ENCODE measurements at regions not wholly inside any gene's neighbourhood (a gene's known extent, or its start where the extent isn't known, plus 50 kb on each side); places are given as distances from the start of the nearest gene placed in this dataset.
"Not testable (repeated sequence)": the region's sequence is repeated elsewhere in the genome, so short reads cannot be mapped to it uniquely, and the experiment has no call there.

DNA sequence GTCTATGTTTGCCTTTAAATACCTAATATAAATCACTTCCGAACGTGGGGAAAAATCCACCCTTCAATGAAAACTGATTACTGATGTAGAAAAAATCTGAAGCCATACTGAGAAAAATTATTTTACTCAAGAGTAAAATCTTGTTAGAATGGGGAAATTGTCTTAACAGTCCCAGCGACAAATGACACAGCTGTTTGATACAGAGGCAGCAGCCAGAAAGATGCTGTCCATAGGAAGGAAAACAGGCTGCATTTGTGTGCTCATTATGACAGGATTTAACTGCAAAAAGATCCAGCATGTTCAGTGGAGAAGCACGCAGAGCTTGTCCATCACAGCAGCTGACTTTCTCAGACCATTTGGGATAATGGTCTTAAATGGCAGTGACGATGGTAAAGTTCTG is 443.0 kb downstream of the TFAP2B start:
- no peak for DNase-seq

DNA sequence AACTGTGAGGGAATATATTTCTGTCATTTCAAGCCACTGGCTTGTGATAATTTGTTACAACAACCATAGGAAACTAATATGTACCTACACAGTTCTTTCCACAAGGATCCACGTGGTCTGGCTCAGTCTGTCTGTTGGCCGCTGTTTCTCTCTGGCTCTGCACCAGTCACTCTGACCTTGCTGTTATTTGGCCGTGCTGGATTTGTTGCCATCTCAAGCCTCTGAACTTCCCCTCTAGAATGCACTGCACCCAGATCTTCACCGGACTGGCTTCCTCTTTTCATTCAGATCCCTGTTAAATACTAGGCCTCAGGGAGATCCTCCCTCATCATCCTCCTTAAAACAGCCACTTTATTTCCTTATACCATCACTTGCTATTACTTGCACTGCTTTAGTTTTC is 446.8 kb downstream of the TFAP2B start:
- DNase-seq, result no peak

DNA sequence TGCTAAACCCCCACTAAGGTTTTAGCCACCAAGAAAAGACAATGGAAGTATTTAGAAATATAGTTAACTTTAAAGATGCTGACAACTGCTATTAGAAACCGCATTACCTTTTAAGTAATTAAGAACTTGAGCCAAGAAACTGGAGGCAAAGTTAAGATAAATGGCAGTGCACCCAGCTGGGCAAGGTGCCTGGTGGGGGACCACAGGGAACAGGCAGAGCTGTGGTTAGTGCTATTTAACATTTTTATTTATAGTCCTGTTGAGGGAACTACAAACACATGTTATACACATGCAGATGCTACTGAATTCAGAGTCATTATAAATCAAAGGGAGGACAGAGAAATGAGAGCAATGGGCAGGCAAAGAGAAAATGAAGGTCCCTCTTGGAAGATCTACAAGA is 447.9 kb downstream of the TFAP2B start:
- DNase-seq, result no peak

GRCh38 chr6:51268666-51269065 is 450.0 kb downstream of the TFAP2B start:
- DNase-seq, result no peak

GRCh38 chr6:51269876-51270275 is 451.2 kb downstream of the TFAP2B start:
- DNase-seq, result no peak

- DNase-seq, result no peak
These were observed 452.9 kb downstream of the TFAP2B start for GRCh38 chr6:51271615-51272014.

- DNase-seq, result no peak
These were observed 454.7 kb downstream of the TFAP2B start for GRCh38 chr6:51273228-51273961.

DNA sequence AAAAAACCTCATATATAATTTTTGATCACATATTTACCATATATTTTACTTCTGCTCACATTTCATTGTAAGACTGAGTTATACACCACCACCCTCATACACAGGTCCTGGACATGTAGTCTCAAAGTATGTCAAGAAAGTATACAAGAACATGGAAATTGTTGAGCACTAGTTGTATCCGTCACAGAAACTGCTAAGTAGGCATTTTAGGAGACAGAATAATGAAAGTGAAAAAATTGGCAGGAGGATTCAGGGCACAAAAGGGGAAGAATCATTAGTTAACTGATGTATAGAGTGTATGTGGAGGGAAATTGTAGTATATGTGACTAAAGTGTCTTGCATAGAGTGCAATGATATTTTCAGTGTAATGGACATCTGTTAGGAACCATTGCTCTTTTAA is 458.8 kb downstream of the TFAP2B start:
- no peak for DNase-seq

DNA sequence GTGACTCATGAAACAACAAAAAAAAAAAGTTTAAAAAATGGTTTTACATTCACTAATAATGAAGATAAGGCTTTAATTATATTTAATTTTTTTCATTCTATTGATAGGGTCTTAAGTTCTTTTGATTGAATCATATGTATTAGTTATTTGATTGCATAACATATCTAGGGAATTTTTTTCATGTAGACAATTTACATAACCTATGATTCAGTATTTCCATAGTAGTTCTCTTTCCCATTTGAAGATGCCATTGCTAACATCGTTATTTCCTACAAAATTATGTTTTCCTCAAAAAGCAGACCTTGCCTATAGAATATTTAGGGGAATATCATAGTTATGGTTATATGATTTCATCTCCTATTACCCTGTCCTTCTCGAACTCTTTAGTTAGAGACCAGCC is 463.4 kb downstream of the TFAP2B start:
- no peak for DNase-seq

DNA sequence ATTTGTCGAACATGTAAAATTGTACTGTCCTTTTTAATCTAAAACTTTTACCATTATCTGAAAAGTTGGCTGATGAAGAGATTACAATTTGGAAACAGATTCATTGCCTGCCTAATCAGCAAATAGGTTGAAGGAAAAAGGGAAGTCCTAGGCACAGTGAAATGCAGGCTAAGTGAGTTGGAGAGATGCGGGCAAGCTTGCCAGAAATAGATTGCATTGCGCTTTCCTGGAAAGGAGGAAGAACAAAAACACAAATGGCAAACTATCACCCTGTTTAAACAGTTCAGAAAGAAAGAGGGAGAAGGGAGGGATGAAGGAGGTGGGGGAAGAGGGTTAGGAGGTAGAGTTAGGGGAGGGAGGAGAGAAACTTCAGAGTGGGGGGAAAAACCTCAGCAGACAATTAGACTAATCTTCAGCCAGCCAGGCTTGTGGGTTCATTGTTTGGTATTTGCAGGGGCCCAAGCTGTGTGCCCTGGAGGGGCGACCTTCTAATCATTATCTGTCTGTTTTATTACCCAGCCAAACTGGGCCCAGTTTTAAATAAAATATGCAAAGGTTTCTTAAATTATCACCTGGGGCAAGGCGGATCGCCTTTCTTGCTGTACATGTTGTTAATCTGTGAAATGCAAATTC is 465.2 kb downstream of the TFAP2B start:
- no peak for DNase-seq

- no peak for DNase-seq
These were observed 467.2 kb downstream of the TFAP2B start for GRCh38 chr6:51285876-51286275.

DNA sequence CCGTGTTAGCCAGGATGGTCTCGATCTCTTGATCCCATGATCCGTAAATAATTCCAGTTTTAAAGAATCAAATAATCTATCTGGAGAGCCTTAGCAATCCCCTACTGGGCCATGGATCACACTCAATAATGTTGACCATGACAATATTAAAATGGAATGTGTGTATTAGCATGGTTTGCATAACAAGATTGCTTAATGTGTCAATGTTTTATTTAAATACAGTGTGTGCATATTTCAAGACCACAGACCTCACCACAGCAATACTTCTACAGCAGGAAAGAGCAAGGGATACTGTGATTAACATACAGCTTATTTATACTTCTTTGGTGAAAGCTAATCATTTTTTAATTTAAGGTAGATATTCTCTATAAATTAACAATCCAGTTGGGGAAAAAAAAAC is 470.4 kb downstream of the TFAP2B start:
- DNase-seq, result no peak

GRCh38 chr6:51292659-51293058 is 474.0 kb downstream of the TFAP2B start:
- no peak for DNase-seq

GRCh38 chr6:51299621-51300380 is 481.1 kb downstream of the TFAP2B start:
- no peak for DNase-seq

- no peak for DNase-seq
These were observed 481.8 kb downstream of the TFAP2B start for GRCh38 chr6:51300510-51300909.

GRCh38 chr6:51301962-51302361 is 483.3 kb downstream of the TFAP2B start:
- DNase-seq, result no peak

DNA sequence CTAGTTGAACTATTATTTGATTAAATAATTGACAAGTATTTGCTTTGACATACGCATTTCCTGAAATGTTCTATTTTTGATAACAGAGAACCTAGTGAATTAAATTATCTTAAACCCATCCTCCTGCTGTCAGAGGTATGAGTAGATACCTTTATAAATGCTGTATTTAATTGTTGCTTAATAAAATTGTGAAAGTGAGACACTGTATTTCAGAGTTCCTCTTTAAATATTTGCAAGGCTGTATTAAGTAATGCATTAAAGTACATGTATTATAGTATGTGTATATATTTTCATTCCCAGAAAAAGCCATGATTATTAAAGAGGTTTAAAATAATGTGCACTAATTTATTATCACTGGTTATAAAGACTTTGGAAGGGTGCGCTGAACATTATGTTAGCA is 483.8 kb downstream of the TFAP2B start:
- no peak for DNase-seq

DNA sequence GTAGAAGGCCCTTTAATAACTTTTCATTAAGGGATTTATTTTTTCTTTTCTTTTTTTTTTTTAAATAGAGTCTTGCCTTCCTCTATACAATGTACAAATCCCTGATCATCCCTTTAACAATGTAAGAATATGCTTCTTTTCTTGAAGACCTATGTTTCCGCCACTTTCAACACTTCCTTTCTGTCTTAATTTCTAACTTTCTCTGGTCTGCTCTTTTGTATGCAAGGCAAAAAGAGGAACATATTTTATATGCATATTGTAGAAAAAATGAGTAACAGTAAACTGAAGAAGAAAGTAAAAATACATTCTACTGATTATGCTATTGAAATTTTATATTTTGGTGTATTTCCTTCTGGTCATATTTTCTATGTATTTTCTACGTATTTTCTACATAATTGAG is 484.7 kb downstream of the TFAP2B start:
- no peak for DNase-seq

- no peak for DNase-seq
These were observed 496.3 kb downstream of the TFAP2B start for GRCh38 chr6:51314965-51315364.

GRCh38 chr6:51318674-51319073 is 500.0 kb downstream of the TFAP2B start:
- DNase-seq, result no peak

GRCh38 chr6:51321477-51321876 is 502.8 kb downstream of the TFAP2B start:
- DNase-seq, result not testable (repeated sequence)

- no peak for DNase-seq
These were observed 503.8 kb downstream of the TFAP2B start for GRCh38 chr6:51322505-51322904.

- no peak for DNase-seq
These were observed 504.4 kb downstream of the TFAP2B start for GRCh38 chr6:51323056-51323455.

DNA sequence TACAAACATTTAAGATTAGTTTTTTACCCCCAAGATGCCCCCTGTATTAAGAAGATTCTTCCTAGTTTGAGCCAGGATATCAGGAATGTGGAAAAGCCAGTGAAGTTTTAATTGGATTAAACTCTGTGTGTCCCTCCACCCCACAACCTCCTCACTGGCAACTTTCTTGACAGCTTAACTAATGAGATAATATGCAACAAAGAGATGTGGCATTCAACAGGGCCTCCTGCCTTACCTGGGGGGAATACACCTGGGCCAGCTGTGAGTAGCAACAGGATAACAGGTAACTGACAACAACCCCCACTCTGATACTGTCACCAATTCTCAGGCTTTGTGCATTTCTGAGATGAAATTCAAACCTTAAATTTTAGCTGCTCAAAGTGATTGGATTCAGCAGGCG is 512.3 kb downstream of the TFAP2B start:
- DNase-seq, result no peak

Measured in NCI-H524 (cell line).